GM18870 (cell line): ENCODE measurements at regions not wholly inside any gene's neighbourhood (a gene's known extent, or its start where the extent isn't known, plus 50 kb on each side); places are given as distances from the start of the nearest gene placed in this dataset.

ENCODE experiments used
- ATAC-seq: cut with Tn5 transposase; IDR thresholded peaks from one replicate; pipeline ENCODE4 v1.9.1; 2021; ENCODE audit warnings: moderate library complexity; ENCODE audit not compliant: unreplicated experiment

DNA sequence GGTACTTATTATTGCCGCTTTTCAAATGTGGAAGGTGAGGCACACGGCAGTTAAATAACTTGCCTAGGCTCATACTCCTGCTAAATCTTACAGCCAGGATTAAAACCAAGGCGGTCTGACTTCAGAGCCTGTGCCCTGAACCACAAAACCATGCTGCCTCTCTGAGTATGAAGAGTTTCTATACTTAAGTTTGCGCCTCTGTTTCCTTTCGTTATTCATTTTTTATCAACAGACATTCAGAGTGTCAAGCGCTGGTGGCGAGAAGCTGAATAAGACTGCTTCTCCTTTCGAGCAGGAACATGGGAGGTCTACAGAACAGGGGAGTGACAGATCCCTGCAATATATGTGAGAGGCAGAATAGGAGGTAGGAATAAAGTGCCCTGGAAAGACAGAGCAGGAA, 96.0 kb upstream of the DUSP10 start:
- ATAC-seq: peak; percentile 36

DNA sequence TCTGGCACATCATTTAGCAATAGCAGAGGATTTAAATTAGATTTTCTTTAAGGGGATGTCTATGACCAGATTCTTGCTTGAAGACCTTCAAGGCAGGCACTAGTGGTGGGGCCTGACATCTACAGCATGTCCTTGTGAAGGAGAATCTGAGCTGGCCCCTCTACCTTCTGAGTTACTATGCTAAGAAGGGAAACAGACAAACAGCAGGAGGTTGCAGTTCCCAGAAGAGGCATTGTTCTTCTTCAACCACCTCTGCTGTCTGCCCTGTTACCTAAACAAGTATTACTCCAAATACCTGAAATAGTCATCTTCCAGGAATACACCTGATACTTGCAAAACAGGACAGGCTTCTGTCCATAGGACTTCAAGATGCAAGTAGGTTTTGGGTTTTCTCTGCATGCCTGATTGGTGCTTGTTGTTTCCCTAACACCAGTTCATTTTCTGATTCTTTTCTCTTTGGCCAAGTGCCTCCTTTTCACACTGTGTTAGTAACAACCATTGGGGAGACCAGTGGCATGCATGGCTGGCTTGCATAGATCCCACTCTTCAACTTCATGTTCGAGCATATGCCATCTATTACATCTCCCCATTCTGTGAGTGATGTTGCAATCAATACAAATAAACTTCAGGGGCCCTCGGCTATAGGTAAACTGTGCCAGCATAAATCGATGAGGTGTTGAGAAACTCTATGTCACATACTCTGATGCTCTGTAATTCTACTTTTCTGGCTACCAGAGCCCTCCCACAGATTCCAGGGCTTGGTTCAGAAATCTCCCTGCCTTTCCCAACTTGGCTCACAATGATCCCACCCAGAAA, 93.0 kb upstream of the DUSP10 start:
- no peak for ATAC-seq

- ATAC-seq: no peak
These were observed 90.7 kb upstream of the DUSP10 start for GRCh38 chr1:221832617-221833016.

- ATAC-seq: no peak
These were observed 90.3 kb upstream of the DUSP10 start for GRCh38 chr1:221832151-221832550.

- no peak for ATAC-seq
These were observed 87.6 kb upstream of the DUSP10 start for GRCh38 chr1:221829327-221830015.

DNA sequence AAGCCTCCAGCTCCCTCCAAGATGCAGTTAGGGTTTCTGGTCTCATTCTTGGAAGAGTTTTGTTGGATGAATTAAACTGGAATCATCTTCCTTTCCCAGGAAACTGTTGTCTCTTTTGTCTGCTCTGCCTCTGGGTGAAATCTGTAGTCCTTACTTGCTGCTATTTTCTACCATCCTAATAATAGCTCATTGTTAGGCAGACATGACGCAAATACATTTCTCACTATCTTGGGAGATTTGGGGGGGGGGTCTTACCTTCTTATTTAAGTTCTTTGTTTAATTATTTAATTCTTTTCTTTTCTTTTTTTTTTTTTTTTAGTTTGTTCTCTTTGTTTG, 85.4 kb upstream of the DUSP10 start:
- no peak for ATAC-seq

- no peak for ATAC-seq
These were observed 83.0 kb upstream of the DUSP10 start for GRCh38 chr1:221824909-221825308.

GRCh38 chr1:221824025-221824424, 82.1 kb upstream of the DUSP10 start:
- ATAC-seq: peak; percentile 50

GRCh38 chr1:221823561-221823960, 81.7 kb upstream of the DUSP10 start:
- ATAC-seq: peak; percentile 11

DNA sequence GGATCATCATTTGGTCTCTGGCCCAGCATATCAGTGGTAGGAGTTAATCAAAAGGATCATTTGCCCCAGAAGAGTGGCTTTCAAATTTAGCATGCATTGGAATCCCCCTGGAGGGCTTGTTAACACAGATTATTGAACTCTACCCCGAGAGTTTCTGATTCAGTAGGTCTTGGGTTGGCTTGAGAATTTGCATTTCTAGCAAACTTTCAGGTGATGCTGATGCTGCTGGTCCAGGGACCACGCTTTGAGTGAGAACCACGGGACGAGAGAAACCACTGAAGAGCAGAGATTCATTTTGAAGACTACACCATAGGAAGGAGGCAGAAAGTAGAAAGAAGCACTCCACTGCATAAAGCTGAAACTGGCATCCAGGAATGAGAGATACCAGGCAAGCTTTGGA, 81.3 kb upstream of the DUSP10 start:
- peak; percentile 73 for ATAC-seq

DNA sequence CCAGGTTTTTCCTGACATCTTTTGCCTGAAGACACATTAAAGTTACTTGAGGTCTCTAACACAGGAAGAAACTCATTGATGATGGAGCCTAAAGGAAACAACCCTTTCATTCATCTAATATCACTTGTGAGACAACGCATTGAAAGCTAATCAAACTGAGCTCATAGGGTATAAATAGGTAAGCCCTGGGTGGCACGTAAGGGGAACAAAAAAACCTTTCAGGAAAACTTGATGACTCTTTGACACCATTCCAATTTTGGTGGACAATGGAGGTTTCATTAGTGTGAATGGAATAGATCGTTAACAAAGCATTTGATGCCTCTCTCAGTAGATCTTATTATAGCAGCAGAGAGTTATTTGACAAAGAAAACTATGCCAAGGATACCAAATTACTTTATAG, 80.7 kb upstream of the DUSP10 start:
- ATAC-seq: no peak

GRCh38 chr1:221816899-221817298, 75.0 kb upstream of the DUSP10 start:
- no peak for ATAC-seq

DNA sequence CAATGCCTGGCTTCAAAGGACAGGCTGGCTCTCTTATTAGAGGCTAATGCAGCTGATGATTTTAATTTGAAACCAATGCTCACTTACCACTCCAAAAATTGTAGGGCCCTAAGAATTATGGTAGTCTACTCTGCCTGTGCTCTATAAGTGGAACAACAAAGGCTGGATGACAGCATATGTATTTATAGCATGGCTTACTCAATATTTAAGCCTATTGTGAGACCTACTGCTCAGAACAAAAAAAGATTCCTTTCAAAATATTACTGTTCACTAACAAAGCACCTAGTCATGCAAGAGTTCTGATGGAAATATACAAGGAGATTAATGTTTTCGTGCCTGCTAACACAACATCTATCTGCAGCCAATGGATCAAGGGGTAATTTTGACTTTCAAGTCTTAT, 73.8 kb upstream of the DUSP10 start:
- ATAC-seq: no peak

- ATAC-seq: no peak
These were observed 72.0 kb upstream of the DUSP10 start for GRCh38 chr1:221813887-221814286.

DNA sequence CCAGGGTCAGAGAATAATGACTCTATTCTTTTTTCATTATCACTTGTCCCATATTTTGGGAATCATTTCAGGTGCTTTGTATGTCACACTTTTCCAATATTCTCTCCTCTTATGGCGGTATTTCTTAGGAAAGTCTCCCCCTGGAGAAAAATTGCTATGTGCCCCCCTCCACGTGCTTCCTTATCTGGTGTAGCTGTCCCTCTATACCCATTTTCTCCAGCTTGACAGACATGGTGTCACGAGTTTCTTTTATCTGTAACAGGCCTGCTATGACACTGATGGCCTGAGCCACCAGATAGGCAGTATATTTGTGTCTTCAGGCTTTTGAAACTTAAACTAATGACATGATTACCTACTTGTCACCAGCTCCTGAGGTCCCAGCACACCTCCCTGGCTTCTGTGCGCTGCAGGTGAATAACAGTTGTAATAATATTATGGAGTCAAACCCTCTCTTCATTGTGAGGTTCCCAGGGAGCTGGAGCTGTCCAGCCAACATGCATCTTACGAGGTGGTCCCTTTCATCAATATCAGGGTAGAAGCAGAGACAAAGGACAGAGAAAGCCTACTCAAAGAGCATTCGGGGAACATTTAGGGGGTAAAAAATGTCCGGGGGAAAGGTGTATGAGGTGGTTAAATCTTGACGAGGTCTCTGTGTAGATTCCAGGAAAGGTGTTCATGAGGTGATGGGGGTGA, 71.2 kb upstream of the DUSP10 start:
- no peak for ATAC-seq

DNA sequence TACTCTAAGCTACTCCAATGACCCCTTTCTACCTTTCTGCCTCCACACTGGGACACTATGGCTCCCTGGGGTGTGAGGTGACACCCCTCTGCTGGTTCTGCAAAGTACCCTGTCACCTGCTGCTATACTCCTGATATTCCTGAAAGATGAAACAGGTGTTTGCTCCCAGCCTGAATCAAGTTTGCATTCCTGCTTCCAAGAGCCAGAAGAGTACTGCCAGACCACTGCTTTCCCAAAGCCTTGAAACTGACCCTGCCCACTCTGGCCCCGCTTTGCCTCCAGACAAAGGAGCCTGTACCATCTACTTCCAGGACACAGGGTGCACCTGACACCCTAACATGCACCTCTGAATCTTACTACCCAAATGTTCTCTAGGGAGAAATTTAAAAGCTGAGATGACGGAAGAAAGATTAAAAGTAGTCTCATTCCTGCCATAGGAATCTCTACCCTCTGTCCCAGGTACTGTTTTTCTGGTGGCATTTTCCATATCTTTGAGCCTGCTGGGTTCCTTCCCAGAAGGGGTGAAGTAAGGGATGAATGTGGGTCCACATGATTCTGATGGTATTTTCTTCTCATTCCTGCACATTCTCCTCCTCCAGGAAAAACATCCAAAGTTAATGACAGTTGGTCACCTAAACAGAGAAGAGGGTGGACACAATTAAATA, 70.3 kb upstream of the DUSP10 start:
- ATAC-seq: no peak

DNA sequence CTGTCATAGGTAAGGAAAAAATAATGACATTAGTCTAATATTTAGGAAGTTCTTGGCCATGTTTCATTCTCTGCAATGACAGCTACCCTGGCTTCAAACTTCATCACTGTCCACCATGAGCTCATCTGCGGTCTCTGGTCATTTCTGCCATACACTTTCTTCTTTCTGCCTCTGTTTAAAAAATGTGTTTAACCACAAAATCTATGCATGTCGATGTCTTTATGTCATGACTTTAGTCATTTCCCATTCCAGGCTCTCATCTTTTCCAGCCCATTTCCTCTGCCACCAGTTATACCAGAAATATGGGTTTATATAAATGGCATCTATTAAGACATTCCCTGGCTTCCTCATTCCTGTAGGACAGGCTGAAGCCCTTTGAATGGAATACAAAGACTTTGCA, 68.5 kb upstream of the DUSP10 start:
- no peak for ATAC-seq

GRCh38 chr1:221809091-221810029, 67.5 kb upstream of the DUSP10 start:
- ATAC-seq: no peak

GRCh38 chr1:221806984-221807383, 65.1 kb upstream of the DUSP10 start:
- no peak for ATAC-seq

- no peak for ATAC-seq
These were observed 64.3 kb upstream of the DUSP10 start for GRCh38 chr1:221806236-221806635.
